GM10266 (cell line): ENCODE measurements at regions not wholly inside any gene's neighbourhood (a gene's known extent, or its start where the extent isn't known, plus 50 kb on each side); places are given as distances from the start of the nearest gene placed in this dataset.

Experiments used
- DNase-seq: peaks from one replicate; pipeline ENCODE4 v3.0.0; 2012; ENCODE audit errors: extremely low spot score
- CTCF ChIP-seq: IDR thresholded peaks from 2 replicates; pipeline ENCODE4 v1.5.1; 2012; ENCODE audit warnings: mild to moderate bottlenecking, low read depth; ENCODE audit not compliant: control insufficient read depth, insufficient read depth; ENCODE audit errors: missing control alignments

GRCh38 chr2:226611196-226611943 lies 188.2 kb downstream of the IRS1 start:
- no peak for TF ChIP-seq CTCF
- no peak for DNase-seq

GRCh38 chr2:226609366-226609765 lies 190.3 kb downstream of the IRS1 start:
- TF ChIP-seq CTCF: no peak
- no peak for DNase-seq

- no peak for TF ChIP-seq CTCF
- DNase-seq: no peak
Observed at GRCh38 chr2:226608451-226608850, 191.2 kb downstream of the IRS1 start.

- no peak for DNase-seq
- TF ChIP-seq CTCF: no peak
Observed at GRCh38 chr2:226607379-226607778, 192.2 kb downstream of the IRS1 start.

- DNase-seq: no peak
- TF ChIP-seq CTCF: no peak
Observed at GRCh38 chr2:226605642-226606041, 194.0 kb downstream of the IRS1 start.

DNA sequence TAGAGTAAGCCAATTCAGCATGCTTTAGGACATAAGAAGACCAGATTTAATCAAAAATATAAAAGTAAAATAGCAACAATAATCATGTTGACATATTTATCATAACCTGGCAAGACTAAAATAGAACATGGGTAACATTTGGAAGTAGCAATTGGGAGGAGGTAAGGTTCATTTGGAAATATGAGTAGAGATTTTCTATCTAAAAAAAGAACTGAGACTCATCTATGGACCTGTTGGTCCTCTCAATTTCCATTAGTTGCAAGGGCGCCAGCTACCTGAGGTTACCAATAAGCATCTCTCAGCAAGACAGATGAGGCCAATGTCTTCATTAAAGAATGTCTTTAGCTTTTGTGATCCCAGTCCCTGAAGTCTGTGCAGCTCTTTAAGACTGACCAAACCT lies 196.0 kb downstream of the IRS1 start:
- no peak for TF ChIP-seq CTCF
- DNase-seq: no peak

DNA sequence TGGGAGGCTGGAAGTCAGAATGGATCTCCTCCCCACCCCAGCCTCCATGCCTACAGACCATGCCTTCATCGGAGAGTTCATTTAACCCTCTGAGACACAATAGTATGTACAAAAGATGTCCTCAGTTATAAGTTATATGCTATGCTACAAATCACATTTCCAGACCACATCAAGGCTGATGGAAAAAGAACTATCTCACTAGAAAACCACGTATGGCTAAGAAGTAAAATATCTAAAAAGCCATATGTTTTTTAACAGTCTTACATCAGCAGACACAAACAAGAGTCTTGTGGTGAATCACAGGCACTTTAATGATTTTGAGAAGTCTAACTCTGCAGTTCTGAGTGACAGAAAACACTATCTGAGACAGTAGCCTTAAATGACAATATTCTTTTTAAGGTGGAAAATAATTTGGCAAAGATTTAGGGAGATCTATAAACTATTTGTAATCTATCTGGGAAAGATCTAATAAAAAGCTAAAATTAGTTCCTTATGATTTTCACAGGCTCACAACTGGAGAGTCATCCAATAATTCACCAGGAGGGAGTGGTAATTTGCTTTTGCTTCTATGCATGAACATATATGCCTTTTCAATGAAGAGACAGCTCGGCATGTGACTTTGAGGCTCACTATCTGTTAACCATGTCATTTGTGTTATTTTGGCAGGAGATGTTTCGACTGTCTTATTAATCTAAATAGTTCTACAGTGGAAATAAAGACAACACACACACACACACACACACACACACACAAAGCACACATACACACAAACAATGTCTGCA lies 197.5 kb downstream of the IRS1 start:
- TF ChIP-seq CTCF: no peak
- no peak for DNase-seq
